Amygdala (tissue), 56 donors: ENCODE measurements at regions not wholly inside any gene's neighbourhood (a gene's known extent, or its start where the extent isn't known, plus 50 kb on each side); places are given as distances from the start of the nearest gene placed in this dataset.
A peak's percentile ranks its signal among the peaks of the same experiment; 100 is the strongest.

ENCODE experiments used
- DNase-seq, 56 donors: peaks; one replicate each; lab custom pipeline; 2025; lab: John Stamatoyannopoulos, UW

- no peak for DNase-seq
Measured at GRCh38 chr16:87552072-87552718, 50.1 kb upstream of the JPH3 start.

GRCh38 chr16:87551487-87551886 lies 50.8 kb upstream of the JPH3 start:
- no peak for DNase-seq

DNA sequence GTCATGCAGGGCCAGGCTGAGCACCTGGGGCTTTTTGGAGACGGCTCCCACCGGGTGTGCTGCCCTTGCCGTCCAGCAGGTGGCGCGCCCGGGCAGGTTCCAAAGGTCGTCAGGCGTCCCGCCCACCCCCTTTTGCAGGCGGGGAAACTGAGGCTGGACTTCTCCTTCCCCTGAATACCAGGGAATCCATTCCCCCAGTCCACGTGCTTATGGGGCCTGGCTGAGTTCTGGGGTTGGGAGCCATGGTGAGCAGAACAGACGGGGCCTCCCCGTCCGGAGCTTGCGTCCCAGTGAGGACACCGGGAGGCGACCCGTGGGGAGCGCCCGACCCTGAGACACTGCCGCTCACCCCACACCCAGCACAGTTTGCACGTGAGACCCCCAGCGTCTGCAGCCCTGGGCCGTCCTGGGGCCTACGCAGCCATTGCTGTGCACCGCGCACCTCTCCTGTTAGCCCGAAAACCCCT lies 51.8 kb upstream of the JPH3 start:
- DNase-seq, result peak in 10 of 56 donors; percentile 1 to 43 (median 10)

GRCh38 chr16:87549627-87550494 lies 52.4 kb upstream of the JPH3 start:
- DNase-seq, result no peak

DNA sequence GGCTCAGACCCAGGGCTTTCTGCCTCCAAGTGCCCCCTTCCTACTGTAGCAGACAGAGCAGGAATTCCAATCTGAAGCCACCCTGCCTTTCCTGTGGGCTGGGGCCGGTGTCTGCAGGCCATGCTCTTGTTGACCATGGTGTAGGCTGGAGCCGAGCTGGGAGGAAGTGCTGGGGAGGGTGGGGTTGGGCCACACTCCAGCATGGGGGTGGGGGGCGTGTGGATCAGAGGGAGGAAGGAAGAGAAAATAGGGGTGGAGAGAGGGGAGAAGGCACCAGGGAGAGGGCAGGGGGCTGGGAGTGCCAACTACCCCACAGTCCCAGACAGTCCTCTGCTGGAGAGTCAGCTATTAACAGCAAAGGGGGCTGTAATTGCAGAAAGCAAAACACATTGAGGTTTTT lies 54.3 kb upstream of the JPH3 start:
- DNase-seq, result no peak

DNA sequence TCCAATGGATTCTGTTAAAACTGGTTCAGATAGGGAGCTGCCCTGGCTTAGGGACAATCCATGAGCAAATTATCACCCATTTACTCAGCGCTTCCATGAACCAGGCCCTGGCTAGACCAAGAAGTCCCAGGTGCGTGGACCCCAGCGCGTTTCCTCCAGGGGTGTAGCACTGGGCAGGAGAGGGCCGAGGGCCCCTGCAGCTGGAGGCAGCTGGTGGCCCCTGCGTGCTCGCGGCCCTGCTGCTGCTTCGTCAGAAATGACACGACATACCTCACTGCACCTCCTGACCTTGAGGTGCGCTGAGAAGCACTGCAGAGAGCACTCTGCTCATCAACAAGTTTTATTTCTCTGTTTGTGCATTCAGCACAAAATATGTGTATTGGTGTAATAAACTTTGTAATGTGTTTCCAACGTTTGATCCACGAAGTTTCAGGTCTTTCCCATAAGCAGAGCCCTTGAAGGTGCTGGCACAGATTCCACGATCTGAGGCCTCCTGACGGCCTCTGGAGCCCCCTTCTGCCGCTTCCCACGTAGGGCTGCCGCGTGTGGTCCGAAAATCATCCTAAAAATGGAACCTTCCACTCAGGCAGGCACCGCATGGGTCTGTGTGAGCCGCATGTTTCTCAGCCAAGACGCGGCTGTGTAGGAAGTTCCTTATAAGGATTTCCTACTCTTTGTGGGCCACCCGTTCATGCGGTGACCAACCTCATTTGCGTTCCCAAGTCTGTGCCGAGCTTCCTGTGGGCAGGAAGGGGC lies 50.8 kb upstream of the ZCCHC14 start:
- DNase-seq, result no peak

- DNase-seq, result no peak
Measured at GRCh38 chr16:87542531-87543102, 49.8 kb upstream of the ZCCHC14 start.
